ENCODE measurements at regions not wholly inside any gene's neighbourhood (a gene's known extent, or its start where the extent isn't known, plus 50 kb on each side); places are given as distances from the start of the nearest gene placed in this dataset.

DNA sequence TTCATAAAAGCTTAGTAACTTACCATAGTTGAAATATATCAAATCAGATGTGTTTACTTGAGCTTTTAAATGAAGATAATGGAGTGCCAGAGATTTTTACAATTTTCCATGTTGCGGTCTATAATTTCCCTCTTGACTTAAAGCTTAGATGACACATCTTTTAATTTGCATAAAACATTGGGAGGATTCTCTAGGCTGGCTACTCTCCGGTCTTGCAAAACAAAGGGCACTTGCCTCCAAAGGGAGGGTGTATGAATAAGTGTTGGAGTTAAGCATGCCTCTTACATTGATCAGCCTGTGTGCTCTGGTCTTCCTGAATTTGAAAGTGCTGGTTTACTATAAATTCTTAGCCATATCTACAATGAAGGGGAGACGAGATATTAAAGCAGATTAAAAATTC, 336.4 kb upstream of the NAV3 start:
- no peaks in the 10 kb centered on the region for H3K9me3 ChIP-seq (ENCODE audit: insufficient read depth, low read length)
- no peaks in the 10 kb centered on the region for H4K20me1 ChIP-seq (ENCODE audit: insufficient read depth, low read length)
- H3K36me3 ChIP-seq (replicated peaks; ENCODE audit: low read depth, low read length): no peaks in the 10 kb centered on the region
- no peak overlapping the region for H3K4me2 ChIP-seq (ENCODE audit: low read length)
- no peak overlapping the region for H3K27ac ChIP-seq (ENCODE audit: low read length)
- TF ChIP-seq EZH2phosphoT487 (IDR thresholded peaks at IDR 0.05; ENCODE audit: low read depth): no peak
- TF ChIP-seq CTCF (IDR thresholded peaks at IDR 0.05; ENCODE audit: low read depth, low read length): no peak
- no peaks in the 10 kb centered on the region for H3K4me1 ChIP-seq (ENCODE audit: low read length)
- H2AFZ ChIP-seq (ENCODE audit: low read depth, low read length): no peak overlapping the region
- H3K79me2 ChIP-seq (ENCODE audit: low read length): no peaks in the 10 kb centered on the region
- no peak overlapping the region for H3K4me3 ChIP-seq (ENCODE audit: low read length)
- H3K9ac ChIP-seq (ENCODE audit: low read length): no peak overlapping the region
- H3K27me3 ChIP-seq (ENCODE audit: low read depth, low read length): no peaks in the 10 kb centered on the region

GRCh38 chr12:77493302-77494168, 337.2 kb upstream of the NAV3 start:
- H3K9ac ChIP-seq (ENCODE audit: low read length): no peak overlapping the region
- H4K20me1 ChIP-seq (ENCODE audit: insufficient read depth, low read length): no peaks in the 10 kb centered on the region
- no peaks in the 10 kb centered on the region for H3K79me2 ChIP-seq (ENCODE audit: low read length)
- no peaks in the 10 kb centered on the region for H3K4me1 ChIP-seq (ENCODE audit: low read length)
- no peak overlapping the region for H3K4me2 ChIP-seq (ENCODE audit: low read length)
- no peaks in the 10 kb centered on the region for H3K9me3 ChIP-seq (ENCODE audit: insufficient read depth, low read length)
- no peaks in the 10 kb centered on the region for H3K36me3 ChIP-seq (replicated peaks; ENCODE audit: low read depth, low read length)
- H3K27ac ChIP-seq (ENCODE audit: low read length): no peak overlapping the region
- no peak overlapping the region for H2AFZ ChIP-seq (ENCODE audit: low read depth, low read length)
- no peaks in the 10 kb centered on the region for H3K27me3 ChIP-seq (ENCODE audit: low read depth, low read length)
- H3K4me3 ChIP-seq (ENCODE audit: low read length): no peak overlapping the region
- TF ChIP-seq CTCF (IDR thresholded peaks at IDR 0.05; ENCODE audit: low read depth, low read length) (no peak), EZH2phosphoT487 (IDR thresholded peaks at IDR 0.05; ENCODE audit: low read depth) (no peak)

- H3K79me2 ChIP-seq (ENCODE audit: low read length): no peaks in the 10 kb centered on the region
- H3K27ac ChIP-seq (ENCODE audit: low read length): no peak overlapping the region
- H3K9me3 ChIP-seq (ENCODE audit: insufficient read depth, low read length): no peaks in the 10 kb centered on the region
- no peak for TF ChIP-seq CTCF (IDR thresholded peaks at IDR 0.05; ENCODE audit: low read depth, low read length)
- no peak for TF ChIP-seq EZH2phosphoT487 (IDR thresholded peaks at IDR 0.05; ENCODE audit: low read depth)
- H3K9ac ChIP-seq (ENCODE audit: low read length): no peak overlapping the region
- H3K36me3 ChIP-seq (replicated peaks; ENCODE audit: low read depth, low read length): no peaks in the 10 kb centered on the region
- H3K27me3 ChIP-seq (ENCODE audit: low read depth, low read length): no peaks in the 10 kb centered on the region
- H3K4me3 ChIP-seq (ENCODE audit: low read length): no peak overlapping the region
- no peak overlapping the region for H2AFZ ChIP-seq (ENCODE audit: low read depth, low read length)
- no peaks in the 10 kb centered on the region for H4K20me1 ChIP-seq (ENCODE audit: insufficient read depth, low read length)
- H3K4me2 ChIP-seq (ENCODE audit: low read length): no peak overlapping the region
- no peaks in the 10 kb centered on the region for H3K4me1 ChIP-seq (ENCODE audit: low read length)
These were observed 338.2 kb upstream of the NAV3 start for GRCh38 chr12:77492536-77492935.

DNA sequence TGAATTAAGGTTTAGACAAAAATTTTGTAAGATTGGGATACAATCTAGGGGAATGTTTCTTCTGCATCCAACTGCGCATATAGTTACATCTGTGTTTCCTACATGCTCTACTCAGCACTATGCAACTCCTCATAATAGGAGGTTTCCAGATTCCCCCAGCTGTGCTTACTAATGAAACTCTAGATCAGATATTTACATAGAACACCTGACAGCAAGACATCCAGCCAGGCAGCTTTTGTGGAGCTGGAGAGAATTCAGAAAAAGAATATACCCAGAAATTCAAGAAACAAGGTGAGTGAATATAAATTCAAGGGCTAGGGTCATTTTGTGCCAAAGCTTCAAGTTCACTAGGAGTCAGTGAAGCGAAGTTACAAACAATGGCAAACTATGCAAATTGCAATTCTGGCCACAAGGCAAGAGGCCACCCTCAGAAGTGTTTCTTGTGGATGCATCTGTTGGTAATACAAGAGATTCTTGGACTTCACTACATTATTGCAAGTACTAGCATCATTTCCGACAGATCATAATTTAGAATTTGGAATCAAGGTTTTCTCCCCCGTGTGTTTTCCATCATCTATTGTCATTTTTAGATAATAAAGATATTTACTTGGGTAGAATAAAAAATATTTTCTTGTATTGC, 341.2 kb upstream of the NAV3 start:
- no peak overlapping the region for H3K4me3 ChIP-seq (ENCODE audit: low read length)
- no peak overlapping the region for H3K27ac ChIP-seq (ENCODE audit: low read length)
- no peak overlapping the region for H2AFZ ChIP-seq (ENCODE audit: low read depth, low read length)
- no peaks in the 10 kb centered on the region for H3K27me3 ChIP-seq (ENCODE audit: low read depth, low read length)
- H3K4me1 ChIP-seq (ENCODE audit: low read length): no peaks in the 10 kb centered on the region
- H3K79me2 ChIP-seq (ENCODE audit: low read length): no peaks in the 10 kb centered on the region
- no peak for TF ChIP-seq CTCF (IDR thresholded peaks at IDR 0.05; ENCODE audit: low read depth, low read length)
- TF ChIP-seq EZH2phosphoT487 (IDR thresholded peaks at IDR 0.05; ENCODE audit: low read depth): no peak
- no peaks in the 10 kb centered on the region for H3K9me3 ChIP-seq (ENCODE audit: insufficient read depth, low read length)
- H3K36me3 ChIP-seq (replicated peaks; ENCODE audit: low read depth, low read length): no peaks in the 10 kb centered on the region
- no peak overlapping the region for H3K9ac ChIP-seq (ENCODE audit: low read length)
- H4K20me1 ChIP-seq (ENCODE audit: insufficient read depth, low read length): no peaks in the 10 kb centered on the region
- H3K4me2 ChIP-seq (ENCODE audit: low read length): no peak overlapping the region
